ENCODE measurements at regions not wholly inside any gene's neighbourhood (a gene's known extent, or its start where the extent isn't known, plus 50 kb on each side); places are given as distances from the start of the nearest gene placed in this dataset.

DNA sequence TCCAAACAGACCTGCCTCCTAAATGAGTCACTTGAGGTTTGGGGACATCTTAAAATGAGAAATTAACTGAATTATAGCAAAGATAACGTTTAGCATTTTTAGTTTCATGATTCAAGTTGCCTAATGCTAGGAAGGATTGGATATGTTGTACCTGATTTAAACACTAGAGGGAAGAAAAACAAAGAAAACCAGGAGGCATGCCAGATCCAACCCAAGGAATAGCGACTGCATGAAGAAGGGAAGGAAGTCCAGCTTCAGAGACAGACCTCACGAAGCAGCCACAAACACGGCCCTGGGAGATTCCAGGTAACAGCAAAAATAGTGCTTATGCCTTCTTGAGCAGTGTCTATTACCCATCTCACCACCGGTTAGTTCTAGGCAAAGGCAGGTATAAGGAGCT, 499.9 kb upstream of the SPHKAP start:
- Histone ChIP-seq H3K4me1 (ENCODE audit: control insufficient read depth, insufficient read depth, low read length) (no peaks in the 10 kb centered on the region), H3K9me3 (ENCODE audit: control insufficient read depth, insufficient read depth, low read length) (no peaks in the 10 kb centered on the region), H3K27ac (ENCODE audit: low read depth, low read length) (no peak overlapping the region), H3K36me3 (ENCODE audit: control insufficient read depth, insufficient read depth, low read length) (no peaks in the 10 kb centered on the region), H3K4me3 (ENCODE audit: low read depth, low read length) (no peak overlapping the region), H3K27me3 (ENCODE audit: control insufficient read depth, insufficient read depth, low read length) (no peaks in the 10 kb centered on the region)
- DNase-seq (ENCODE audit: low read depth in 4 of 6, low spot score in 6 of 6): peak in 2 of 6 donors; percentile 80 to 91
- WGBS (ENCODE audit: insufficient coverage): 5% methylated on average over 2 of the region's 5 CpGs

DNA sequence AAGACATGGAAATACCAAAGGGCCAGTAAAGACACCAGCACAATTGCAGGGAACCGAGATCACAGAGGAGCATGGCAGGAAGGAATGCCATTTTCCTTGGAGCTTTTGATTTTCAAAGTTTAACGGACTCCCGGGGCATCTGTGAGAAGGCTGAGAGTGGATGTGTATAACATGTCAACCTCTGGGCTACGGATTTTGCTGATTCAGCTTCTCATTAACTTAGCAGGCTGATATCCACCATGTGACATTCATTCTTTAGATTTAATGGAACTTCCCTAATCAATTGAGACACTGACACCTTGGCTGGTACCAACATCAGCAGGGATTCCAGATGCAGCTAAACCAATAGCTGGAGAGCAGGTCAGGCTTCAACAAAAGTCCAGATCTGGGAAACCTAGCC, 496.6 kb upstream of the SPHKAP start:
- 64% methylated on average over 1 of the region's 4 CpGs for WGBS (ENCODE audit: insufficient coverage)
- H3K36me3 ChIP-seq (ENCODE audit: control insufficient read depth, insufficient read depth, low read length): no peaks in the 10 kb centered on the region
- no peaks in the 10 kb centered on the region for H3K27me3 ChIP-seq (ENCODE audit: control insufficient read depth, insufficient read depth, low read length)
- no peak overlapping the region for H3K27ac ChIP-seq (ENCODE audit: low read depth, low read length)
- no peak overlapping the region for H3K4me3 ChIP-seq (ENCODE audit: low read depth, low read length)
- no peaks in the 10 kb centered on the region for H3K9me3 ChIP-seq (ENCODE audit: control insufficient read depth, insufficient read depth, low read length)
- no peak for DNase-seq (ENCODE audit: low read depth in 4 of 6, low spot score in 6 of 6)
- no peaks in the 10 kb centered on the region for H3K4me1 ChIP-seq (ENCODE audit: control insufficient read depth, insufficient read depth, low read length)

DNA sequence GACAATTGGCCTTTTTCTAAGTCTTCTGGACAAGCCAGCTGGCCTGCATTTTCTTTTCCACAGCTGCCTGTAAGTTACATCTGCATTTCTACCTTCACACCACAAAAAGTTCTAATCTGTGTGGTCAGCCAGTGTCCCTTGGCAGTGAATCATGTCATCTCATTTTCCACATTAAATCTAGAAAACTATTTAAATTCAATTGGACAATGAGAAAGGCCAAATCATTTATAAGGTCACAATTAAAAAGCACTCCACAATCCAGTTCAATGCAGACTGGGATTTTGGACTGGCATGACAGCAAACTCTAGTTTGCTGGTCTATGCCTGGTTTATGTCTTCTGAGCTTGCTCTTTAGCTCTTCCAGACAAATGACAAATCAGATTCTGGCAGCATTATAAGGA, 494.2 kb upstream of the SPHKAP start:
- Histone ChIP-seq H3K36me3 (ENCODE audit: control insufficient read depth, insufficient read depth, low read length) (no peaks in the 10 kb centered on the region), H3K27ac (ENCODE audit: low read depth, low read length) (no peak overlapping the region), H3K4me1 (ENCODE audit: control insufficient read depth, insufficient read depth, low read length) (no peaks in the 10 kb centered on the region), H3K4me3 (ENCODE audit: low read depth, low read length) (no peak overlapping the region), H3K9me3 (ENCODE audit: control insufficient read depth, insufficient read depth, low read length) (no peaks in the 10 kb centered on the region), H3K27me3 (ENCODE audit: control insufficient read depth, insufficient read depth, low read length) (no peaks in the 10 kb centered on the region)
- no peak for DNase-seq (ENCODE audit: low read depth in 4 of 6, low spot score in 6 of 6)

DNA sequence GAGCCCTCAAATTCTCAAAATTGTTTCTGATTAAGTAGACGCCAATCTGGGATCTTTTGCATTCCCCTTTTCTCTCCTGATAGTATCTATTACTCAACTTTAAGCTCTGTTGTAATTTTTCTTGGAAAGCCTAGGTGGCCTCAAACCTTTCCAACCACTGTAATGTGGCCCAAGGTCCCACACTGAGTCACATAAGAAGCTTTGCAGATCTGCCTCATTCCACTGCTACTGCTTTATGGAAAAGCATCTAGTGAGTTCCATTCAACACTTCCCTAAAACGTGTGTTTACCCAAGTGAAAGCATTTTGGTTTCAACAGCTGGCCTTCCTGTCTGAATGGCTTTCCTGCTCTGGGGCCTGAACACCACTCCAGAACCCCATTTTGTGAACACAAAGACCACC, 493.6 kb upstream of the SPHKAP start:
- DNase-seq (ENCODE audit: low read depth in 4 of 6, low spot score in 6 of 6): no peak
- H3K36me3 ChIP-seq (ENCODE audit: control insufficient read depth, insufficient read depth, low read length): no peaks in the 10 kb centered on the region
- H3K27me3 ChIP-seq (ENCODE audit: control insufficient read depth, insufficient read depth, low read length): no peaks in the 10 kb centered on the region
- no peaks in the 10 kb centered on the region for H3K9me3 ChIP-seq (ENCODE audit: control insufficient read depth, insufficient read depth, low read length)
- H3K4me3 ChIP-seq (ENCODE audit: low read depth, low read length): no peak overlapping the region
- 57% methylated on average over 2 of the region's 2 CpGs for WGBS (ENCODE audit: insufficient coverage)
- H3K27ac ChIP-seq (ENCODE audit: low read depth, low read length): no peak overlapping the region
- no peaks in the 10 kb centered on the region for H3K4me1 ChIP-seq (ENCODE audit: control insufficient read depth, insufficient read depth, low read length)

DNA sequence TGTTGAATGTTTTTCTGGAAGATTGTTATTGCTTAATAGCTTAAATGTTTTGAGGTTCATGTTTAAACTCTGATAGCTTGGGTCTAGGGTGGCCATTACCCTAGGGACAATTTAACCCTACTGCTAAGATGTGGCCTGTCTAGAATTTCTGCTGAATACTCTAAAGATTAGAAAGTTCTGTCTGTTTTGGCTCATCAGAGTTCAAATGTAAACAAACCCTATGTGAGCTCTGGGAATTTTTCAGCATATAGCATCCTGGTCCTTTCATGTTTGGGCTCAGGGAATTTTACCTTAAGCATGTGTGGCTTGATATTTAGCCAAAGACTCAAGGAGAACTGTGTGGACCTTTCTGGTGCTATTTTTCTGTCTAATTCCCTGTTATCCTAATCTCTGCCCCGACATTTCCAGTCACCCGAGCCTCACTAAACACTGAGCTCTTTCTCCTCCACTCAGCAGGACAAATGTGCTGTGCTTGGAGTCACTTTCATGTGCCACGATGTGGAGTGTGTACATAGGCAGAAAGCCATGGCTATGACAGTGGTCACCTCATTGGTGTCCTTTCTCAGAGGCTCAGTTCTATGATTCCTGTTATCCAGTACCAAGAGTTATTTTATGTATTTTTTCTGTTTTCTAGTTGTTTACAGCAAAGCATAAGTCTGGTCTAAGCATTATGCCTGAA, 492.5 kb upstream of the SPHKAP start:
- Histone ChIP-seq H3K4me1 (ENCODE audit: control insufficient read depth, insufficient read depth, low read length) (no peaks in the 10 kb centered on the region), H3K27me3 (ENCODE audit: control insufficient read depth, insufficient read depth, low read length) (no peaks in the 10 kb centered on the region), H3K36me3 (ENCODE audit: control insufficient read depth, insufficient read depth, low read length) (no peaks in the 10 kb centered on the region), H3K4me3 (ENCODE audit: low read depth, low read length) (no peak overlapping the region), H3K9me3 (ENCODE audit: control insufficient read depth, insufficient read depth, low read length) (no peaks in the 10 kb centered on the region), H3K27ac (ENCODE audit: low read depth, low read length) (no peak overlapping the region)
- WGBS (ENCODE audit: insufficient coverage): 30% methylated on average over 2 of the region's 3 CpGs
- peak in 1 of 6 donors; percentile 18 for DNase-seq (ENCODE audit: low read depth in 4 of 6, low spot score in 6 of 6)

DNA sequence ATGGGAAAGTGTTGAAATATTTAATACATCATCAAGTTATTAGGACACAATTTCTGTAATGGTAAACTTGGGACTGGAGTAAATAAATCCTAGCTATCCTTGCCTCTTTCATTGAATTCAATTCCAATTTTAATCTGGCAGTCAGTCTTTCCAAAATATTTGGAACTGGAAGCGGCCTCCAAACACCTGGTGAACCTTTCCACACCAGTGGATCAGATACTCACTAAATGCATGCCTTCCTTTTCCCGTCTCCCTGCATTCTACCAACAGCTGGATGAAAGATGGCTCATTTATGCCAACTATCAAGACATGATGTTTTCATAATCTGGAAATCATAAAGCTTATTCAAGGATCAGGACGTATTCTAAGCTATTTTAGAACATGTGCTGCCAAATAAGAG, 488.2 kb upstream of the SPHKAP start:
- Histone ChIP-seq H3K27me3 (ENCODE audit: control insufficient read depth, insufficient read depth, low read length) (no peaks in the 10 kb centered on the region), H3K27ac (ENCODE audit: low read depth, low read length) (no peak overlapping the region), H3K9me3 (ENCODE audit: control insufficient read depth, insufficient read depth, low read length) (no peaks in the 10 kb centered on the region), H3K36me3 (ENCODE audit: control insufficient read depth, insufficient read depth, low read length) (no peaks in the 10 kb centered on the region), H3K4me1 (ENCODE audit: control insufficient read depth, insufficient read depth, low read length) (no peaks in the 10 kb centered on the region), H3K4me3 (ENCODE audit: low read depth, low read length) (no peak overlapping the region)
- WGBS (ENCODE audit: insufficient coverage): 100% methylated on average over 1 of the region's 3 CpGs
- DNase-seq (ENCODE audit: low read depth in 4 of 6, low spot score in 6 of 6): no peak

DNA sequence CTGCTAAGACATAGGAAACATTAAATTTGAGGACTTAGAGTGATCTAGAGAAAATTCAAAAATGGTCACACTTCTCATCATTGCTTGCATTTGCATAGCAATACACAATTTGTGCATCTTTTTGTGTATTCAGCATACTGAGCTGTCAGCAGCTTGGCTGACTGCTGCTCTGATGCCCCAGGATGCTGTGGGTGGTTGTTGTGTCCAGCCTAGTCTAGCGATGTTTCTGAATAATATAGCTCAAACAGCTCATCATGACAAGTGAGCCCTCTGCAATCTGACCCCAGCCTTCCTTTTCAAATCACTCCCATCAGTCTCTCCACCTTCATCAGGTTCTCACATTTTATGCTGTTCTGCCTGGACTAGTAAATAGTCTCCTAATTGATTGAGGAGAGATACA, 483.7 kb upstream of the SPHKAP start:
- H3K9me3 ChIP-seq (ENCODE audit: control insufficient read depth, insufficient read depth, low read length): no peaks in the 10 kb centered on the region
- H3K27ac ChIP-seq (ENCODE audit: low read depth, low read length): no peak overlapping the region
- no peaks in the 10 kb centered on the region for H3K36me3 ChIP-seq (ENCODE audit: control insufficient read depth, insufficient read depth, low read length)
- WGBS (ENCODE audit: insufficient coverage): no CpG with 5 or more reads among the region's 1 CpG
- no peaks in the 10 kb centered on the region for H3K4me1 ChIP-seq (ENCODE audit: control insufficient read depth, insufficient read depth, low read length)
- DNase-seq (ENCODE audit: low read depth in 4 of 6, low spot score in 6 of 6): no peak
- H3K27me3 ChIP-seq (ENCODE audit: control insufficient read depth, insufficient read depth, low read length): no peaks in the 10 kb centered on the region
- H3K4me3 ChIP-seq (ENCODE audit: low read depth, low read length): no peak overlapping the region

DNA sequence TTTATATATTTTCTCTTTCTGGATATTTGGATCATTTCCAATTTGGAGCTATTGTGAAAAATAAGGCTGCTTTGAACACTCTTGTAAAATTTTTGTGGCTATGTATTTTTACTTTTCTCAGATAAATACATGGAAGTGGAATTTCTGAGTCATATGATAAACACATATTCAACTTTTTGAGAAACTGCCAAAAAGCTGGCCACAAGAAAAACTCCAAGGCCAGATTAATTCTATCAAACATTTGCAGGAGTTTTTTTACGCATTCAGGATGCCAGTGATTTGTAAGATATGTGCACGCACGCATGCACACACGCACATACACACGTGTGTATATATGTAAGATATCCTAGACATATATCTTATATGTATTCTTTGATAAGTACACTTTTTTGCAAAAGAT, 477.5 kb upstream of the SPHKAP start:
- no CpG with 5 or more reads among the region's 5 CpGs for WGBS (ENCODE audit: insufficient coverage)
- H3K36me3 ChIP-seq (ENCODE audit: control insufficient read depth, insufficient read depth, low read length): no peaks in the 10 kb centered on the region
- no peak overlapping the region for H3K27ac ChIP-seq (ENCODE audit: low read depth, low read length)
- no peaks in the 10 kb centered on the region for H3K4me1 ChIP-seq (ENCODE audit: control insufficient read depth, insufficient read depth, low read length)
- no peaks in the 10 kb centered on the region for H3K9me3 ChIP-seq (ENCODE audit: control insufficient read depth, insufficient read depth, low read length)
- H3K27me3 ChIP-seq (ENCODE audit: control insufficient read depth, insufficient read depth, low read length): no peaks in the 10 kb centered on the region
- H3K4me3 ChIP-seq (ENCODE audit: low read depth, low read length): no peak overlapping the region
- DNase-seq (ENCODE audit: low read depth in 4 of 6, low spot score in 6 of 6): no peak

DNA sequence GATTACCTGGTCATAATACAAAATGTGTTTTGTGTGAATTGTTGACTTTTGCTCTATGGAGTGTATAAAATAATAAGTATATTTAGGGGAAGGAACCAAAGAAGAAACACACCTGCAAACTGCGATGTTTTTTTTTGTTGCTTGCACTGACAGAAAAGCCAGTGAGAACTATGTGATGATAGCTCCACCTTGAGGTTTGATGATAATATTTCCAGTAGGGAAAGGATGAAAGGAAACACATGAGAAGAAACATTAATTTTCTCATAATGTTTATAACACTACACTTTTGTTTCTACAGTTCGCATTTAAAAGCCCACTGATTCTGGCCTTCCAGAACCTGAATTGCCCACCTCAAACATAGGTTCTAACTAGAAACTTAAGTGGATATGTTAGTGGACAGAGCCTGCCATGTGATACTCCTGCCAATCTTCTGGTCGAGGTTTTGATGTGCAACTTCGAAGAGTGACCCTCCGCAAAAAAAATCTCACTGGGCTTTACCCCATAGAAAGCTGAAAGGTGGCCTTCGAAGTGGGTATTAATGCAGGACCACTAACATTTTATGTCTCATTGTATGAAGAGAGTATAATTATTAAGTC, 476.4 kb upstream of the SPHKAP start:
- H3K4me3 ChIP-seq (ENCODE audit: low read depth, low read length): no peak overlapping the region
- no peak overlapping the region for H3K27ac ChIP-seq (ENCODE audit: low read depth, low read length)
- H3K9me3 ChIP-seq (ENCODE audit: control insufficient read depth, insufficient read depth, low read length): no peaks in the 10 kb centered on the region
- no peaks in the 10 kb centered on the region for H3K4me1 ChIP-seq (ENCODE audit: control insufficient read depth, insufficient read depth, low read length)
- WGBS (ENCODE audit: insufficient coverage): no CpG with 5 or more reads among the region's 6 CpGs
- peak in 5 of 6 donors; percentile 29 to 91 (median 44) for DNase-seq (ENCODE audit: low read depth in 4 of 6, low spot score in 6 of 6)
- H3K36me3 ChIP-seq (ENCODE audit: control insufficient read depth, insufficient read depth, low read length): no peaks in the 10 kb centered on the region
- H3K27me3 ChIP-seq (ENCODE audit: control insufficient read depth, insufficient read depth, low read length): no peaks in the 10 kb centered on the region

DNA sequence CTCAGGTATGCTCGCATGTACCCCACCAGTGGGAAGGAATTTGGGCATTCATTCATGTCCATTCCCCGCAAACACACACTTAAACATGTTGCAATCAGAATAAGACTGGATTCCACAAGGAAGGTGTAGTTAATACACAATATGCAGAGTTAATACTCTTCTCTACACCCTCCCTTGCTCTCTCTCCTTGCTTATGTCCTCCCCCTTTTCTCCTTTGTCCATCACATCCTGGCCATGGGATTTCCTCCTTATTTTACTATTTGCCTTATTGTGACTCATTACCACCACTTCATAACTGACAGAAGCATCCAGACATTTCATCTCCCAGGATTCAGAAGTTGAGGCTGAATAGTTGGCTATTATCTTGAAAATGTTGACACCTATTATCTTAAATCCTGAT, 473.8 kb upstream of the SPHKAP start:
- H3K9me3 ChIP-seq (ENCODE audit: control insufficient read depth, insufficient read depth, low read length): no peaks in the 10 kb centered on the region
- no peaks in the 10 kb centered on the region for H3K4me1 ChIP-seq (ENCODE audit: control insufficient read depth, insufficient read depth, low read length)
- H3K4me3 ChIP-seq (ENCODE audit: low read depth, low read length): no peak overlapping the region
- no peaks in the 10 kb centered on the region for H3K36me3 ChIP-seq (ENCODE audit: control insufficient read depth, insufficient read depth, low read length)
- WGBS (ENCODE audit: insufficient coverage): no CpG with 5 or more reads among the region's 2 CpGs
- H3K27ac ChIP-seq (ENCODE audit: low read depth, low read length): no peak overlapping the region
- DNase-seq (ENCODE audit: low read depth in 4 of 6, low spot score in 6 of 6): no peak
- no peaks in the 10 kb centered on the region for H3K27me3 ChIP-seq (ENCODE audit: control insufficient read depth, insufficient read depth, low read length)
